ENCODE measurements at regions not wholly inside any gene's neighbourhood (a gene's known extent, or its start where the extent isn't known, plus 50 kb on each side); places are given as distances from the start of the nearest gene placed in this dataset.
"Not testable (repeated sequence)": the region's sequence is repeated elsewhere in the genome, so short reads cannot be mapped to it uniquely, and the experiment has no call there.

- DNase-seq = not testable (repeated sequence)
Measured at GRCh38 chr7:97928844-97929243, 56.6 kb upstream of the ASNS start.

- peak; percentile 8 to 11 for DNase-seq
Measured at GRCh38 chr7:97927790-97928748, 55.9 kb upstream of the ASNS start.
